H1 (cell line): ENCODE measurements at regions not wholly inside any gene's neighbourhood (a gene's known extent, or its start where the extent isn't known, plus 50 kb on each side); places are given as distances from the start of the nearest gene placed in this dataset.

ENCODE experiments used
- CTCF ChIA-PET: fragments of 300-600 bp; sonication (Branson Sonifier 250); formaldehyde crosslinking; loops from one replicate; lab custom pipeline; 2021; ENCODE audit not compliant: partially characterized antibody; lab: Charles Lee
- POLR2A ChIA-PET: fragments of 300-600 bp; sonication (Branson Sonifier 250); formaldehyde crosslinking; loops from one replicate; lab custom pipeline; 2021; ENCODE audit warnings: inconsistent platforms; ENCODE audit not compliant: partially characterized antibody; lab: Charles Lee
- DNase-seq, 2 experiments: peaks; one replicate each; pipeline versions ENCODE4 v3.0.0 to v3.0.0-alpha.2; 2010 to 2022; ENCODE audit warnings: low spot score in 2 of 2, low read depth in 1 of 2, mixed read lengths in 1 of 2
- FAIRE-seq: peaks from 2 replicates; lab custom pipeline; 2011; peaks lifted over from hg19 to GRCh38; lab: Jason Lieb, UNC
- H2AFZ ChIP-seq: 2 replicates; pipeline ENCODE4 v1.8.1; 2012; ENCODE audit warnings: low read length, inconsistent platforms
- H2AK5ac ChIP-seq: 2 replicates; pipeline ENCODE4 v1.6.1; 2013; ENCODE audit warnings: low read depth, low read length
- H2BK120ac ChIP-seq: replicated peaks from 2 replicates; pipeline ENCODE3; 2013; ENCODE audit warnings: low read depth, low read length, inconsistent platforms
- H2BK12ac ChIP-seq: 2 replicates; pipeline ENCODE4 v1.6.1; 2013; ENCODE audit warnings: low read depth, low read length
- H2BK15ac ChIP-seq: 2 replicates; pipeline ENCODE4 v1.6.1; 2013; ENCODE audit warnings: low read length
- H2BK20ac ChIP-seq: 2 replicates; pipeline ENCODE4 v1.6.1; 2013; ENCODE audit warnings: low read length
- H2BK5ac ChIP-seq: 2 replicates; pipeline ENCODE4 v1.6.1; 2013; ENCODE audit warnings: low read depth, low read length
- H3K14ac ChIP-seq: 2 replicates; pipeline ENCODE4 v1.6.1; 2013; ENCODE audit warnings: inconsistent platforms; ENCODE audit not compliant: insufficient read length
- H3K18ac ChIP-seq: 2 replicates; pipeline ENCODE4 v1.6.1; 2013; ENCODE audit warnings: low read length; ENCODE audit errors: extremely low read depth
- H3K23ac ChIP-seq: 2 replicates; pipeline ENCODE4 v1.6.1; 2013; ENCODE audit warnings: inconsistent platforms; ENCODE audit not compliant: insufficient read length
- H3K23me2 ChIP-seq: 2 replicates; pipeline ENCODE4 v1.6.1; 2013; ENCODE audit warnings: low read depth, low read length
- H3K27ac ChIP-seq: 2 replicates; pipeline ENCODE4 v1.6.1; 2011; ENCODE audit warnings: low read depth, low read length, inconsistent platforms
- H3K27me3 ChIP-seq, 4 experiments: replicated peaks in 1 of 4; 1 replicate in 1 of 4; 2 replicates in 3 of 4; pipeline versions ENCODE4 v1.6.1 to v1.8.1; 2011 to 2013; ENCODE audit warnings: low read length in 3 of 4, mild to moderate bottlenecking in 3 of 4, inconsistent platforms in 2 of 4, mixed read lengths in 2 of 4, moderate library complexity in 1 of 4; ENCODE audit not compliant: control insufficient read depth in 3 of 4, insufficient read depth in 3 of 4; ENCODE audit errors: extremely low read depth in 1 of 4
- H3K36me3 ChIP-seq, 4 experiments: 2 replicates each; pipeline versions ENCODE4 v1.6.1 to v1.8.1; 2011 to 2013; ENCODE audit warnings: mild to moderate bottlenecking in 4 of 4, low read length in 3 of 4, moderate library complexity in 2 of 4, control low read depth in 1 of 4, inconsistent platforms in 1 of 4; ENCODE audit not compliant: insufficient read depth in 4 of 4, control insufficient read depth in 2 of 4
- H3K4ac ChIP-seq: replicated peaks from 2 replicates; pipeline ENCODE3; 2013; ENCODE audit warnings: low read length, low read depth, mixed read lengths, inconsistent platforms; ENCODE audit not compliant: insufficient read length
- H3K4me1 ChIP-seq, 4 experiments: replicated peaks in 1 of 4; 1 replicate in 1 of 4; 2 replicates in 3 of 4; pipeline versions ENCODE4 v1.6.1 to v1.8.1; 2011 to 2013; ENCODE audit warnings: low read length in 3 of 4, inconsistent platforms in 2 of 4, mixed read lengths in 1 of 4; ENCODE audit not compliant: insufficient read depth in 4 of 4, control insufficient read depth in 3 of 4
- H3K4me2 ChIP-seq, 2 experiments: 2 replicates each; pipeline versions ENCODE4 v1.6.1 to v1.8.1; 2011 to 2013; ENCODE audit warnings: low read depth in 2 of 2, low read length in 2 of 2, control low read depth in 1 of 2, inconsistent platforms in 1 of 2, mild to moderate bottlenecking in 1 of 2; ENCODE audit not compliant: insufficient read depth in 1 of 2
- H3K4me3 ChIP-seq, 4 experiments: fragments of 200-600, 300-600 bp in 1 of 4; sonication (generic), shearing (Covaris generic), sonication (Bioruptor Twin) in 1 of 4; 2 replicates each; pipeline versions ENCODE4 v1.5.1 to v1.8.1; 2011 to 2016; ENCODE audit warnings: low read length in 4 of 4, low read depth in 3 of 4, control low read depth in 2 of 4, inconsistent platforms in 2 of 4, mild to moderate bottlenecking in 2 of 4, mixed read lengths in 1 of 4, moderate library complexity in 1 of 4; ENCODE audit not compliant: insufficient read depth in 2 of 4; ENCODE audit errors: extremely low read depth in 1 of 4
- H3K56ac ChIP-seq: replicated peaks from 2 replicates; pipeline ENCODE3; 2013; ENCODE audit warnings: low read depth, mild to moderate bottlenecking, mixed read lengths, low read length, inconsistent platforms; ENCODE audit not compliant: insufficient read length
- H3K79me1 ChIP-seq: 2 replicates; pipeline ENCODE4 v1.6.1; 2013; ENCODE audit warnings: low read depth, low read length, control low read depth
- H3K79me2 ChIP-seq, 2 experiments: 2 replicates each; pipeline versions ENCODE4 v1.6.1 to v1.8.1; 2012 to 2013; ENCODE audit warnings: low read length in 2 of 2, mild to moderate bottlenecking in 2 of 2, inconsistent platforms in 1 of 2; ENCODE audit not compliant: insufficient read depth in 2 of 2, control insufficient read depth in 1 of 2
- H3K9ac ChIP-seq, 4 experiments: replicated peaks in 1 of 4; 1 replicate in 1 of 4; 2 replicates in 3 of 4; pipeline versions ENCODE4 v1.6.1 to v1.8.1; 2011 to 2013; ENCODE audit warnings: low read depth in 3 of 4, low read length in 3 of 4, control low read depth in 2 of 4, mild to moderate bottlenecking in 2 of 4, moderate library complexity in 2 of 4, inconsistent platforms in 1 of 4; ENCODE audit errors: extremely low read depth in 1 of 4
- H3K9me3 ChIP-seq, 2 experiments: 2 replicates each; pipeline versions ENCODE4 v1.6.1 to v1.8.1; 2012 to 2013; ENCODE audit warnings: mild to moderate bottlenecking in 2 of 2, moderate library complexity in 2 of 2, control low read depth in 1 of 2, inconsistent platforms in 1 of 2, low read depth in 1 of 2, low read length in 1 of 2, mixed read lengths in 1 of 2; ENCODE audit not compliant: insufficient read depth in 2 of 2
- H4K20me1 ChIP-seq, 2 experiments: replicated peaks in 1 of 2; 2 replicates each; pipeline versions ENCODE3 to v1.8.1; 2011 to 2013; ENCODE audit warnings: inconsistent platforms in 2 of 2, low read length in 2 of 2, mild to moderate bottlenecking in 1 of 2; ENCODE audit not compliant: insufficient read depth in 2 of 2, control insufficient read depth in 1 of 2
- H4K5ac ChIP-seq: 2 replicates; pipeline ENCODE4 v1.6.1; 2013; ENCODE audit warnings: low read length, low read depth, mixed read lengths, inconsistent platforms; ENCODE audit not compliant: insufficient read length
- H4K8ac ChIP-seq: 2 replicates; pipeline ENCODE4 v1.8.0; 2013; ENCODE audit warnings: mild to moderate bottlenecking, moderate library complexity, low read length, inconsistent platforms; ENCODE audit not compliant: insufficient read depth; ENCODE audit errors: extremely low read depth
- H4K91ac ChIP-seq: replicated peaks from 2 replicates; pipeline ENCODE3; 2013; ENCODE audit warnings: low read length, mixed read lengths, inconsistent platforms; ENCODE audit not compliant: insufficient read length
- CEBPB ChIP-seq: IDR thresholded peaks from 2 replicates; pipeline ENCODE4 v1.6.1; 2012; ENCODE audit warnings: low read depth, low read length
- EP300 ChIP-seq, 2 experiments: IDR thresholded peaks; 1 replicate in 1 of 2; 2 replicates in 1 of 2; pipeline ENCODE4 v1.6.1; 2011 to 2012; ENCODE audit warnings: low read depth in 2 of 2, low read length in 2 of 2, mild to moderate bottlenecking in 2 of 2, borderline replicate concordance in 1 of 2, inconsistent platforms in 1 of 2, moderate library complexity in 1 of 2
- FOSL1 ChIP-seq: IDR thresholded peaks from 2 replicates; pipeline ENCODE4 v1.6.1; 2011; ENCODE audit warnings: mild to moderate bottlenecking, low read depth, low read length, moderate library complexity; ENCODE audit not compliant: insufficient read depth
- GABPA ChIP-seq: IDR thresholded peaks from 2 replicates; pipeline ENCODE4 v1.6.1; 2011; ENCODE audit warnings: mild to moderate bottlenecking, low read length, moderate library complexity, borderline replicate concordance; ENCODE audit not compliant: insufficient read depth
- JUN ChIP-seq: IDR thresholded peaks from 2 replicates; pipeline ENCODE4 v1.6.1; 2011; ENCODE audit warnings: low read depth, mild to moderate bottlenecking, improper control_type of control experiment, low read length
- NANOG ChIP-seq: IDR thresholded peaks from 2 replicates; pipeline ENCODE4 v1.6.1; 2011; ENCODE audit warnings: low read length, low read depth, mild to moderate bottlenecking, inconsistent platforms; ENCODE audit not compliant: insufficient read depth, poor library complexity, severe bottlenecking
- RAD21 ChIP-seq, 2 experiments: IDR thresholded peaks in 1 of 2; conservative IDR thresholded peaks in 1 of 2; 2 replicates each; pipeline ENCODE4 v1.6.1; 2011; ENCODE audit warnings: low read depth in 2 of 2, low read length in 2 of 2, improper control_type of control experiment in 1 of 2, inconsistent platforms in 1 of 2, mild to moderate bottlenecking in 1 of 2, moderate library complexity in 1 of 2
- SAP30 ChIP-seq: fragments of 300-600 bp; sonication (generic); IDR thresholded peaks from 2 replicates; pipeline ENCODE4 v1.7.1; 2012; ENCODE audit warnings: low read length, moderate library complexity, mild to moderate bottlenecking, inconsistent platforms; ENCODE audit not compliant: insufficient read depth, insufficient replicate concordance
- SIX5 ChIP-seq: IDR thresholded peaks from 2 replicates; pipeline ENCODE4 v1.6.1; 2011; ENCODE audit warnings: mild to moderate bottlenecking, low read depth, low read length
- SP1 ChIP-seq: IDR thresholded peaks from 2 replicates; pipeline ENCODE4 v1.6.1; 2011; ENCODE audit warnings: low read depth, low read length
- SP2 ChIP-seq: IDR thresholded peaks from 2 replicates; pipeline ENCODE4 v1.6.1; 2012; ENCODE audit warnings: mild to moderate bottlenecking, low read length, inconsistent platforms
- SP4 ChIP-seq: IDR thresholded peaks from 2 replicates; pipeline ENCODE4 v1.6.1; 2012; ENCODE audit warnings: low read length, inconsistent platforms
- ZNF274 ChIP-seq: IDR thresholded peaks from 2 replicates; pipeline ENCODE4 v1.7.0; 2012; ENCODE audit warnings: low read length, borderline replicate concordance; ENCODE audit errors: extremely low read depth
- WGBS, 2 experiments: shearing (Covaris generic) in 1 of 2; methylation state at CpG; one replicate each; pipeline versions ENCODE4 v1.1.6 to v1.1.7; 2013 to 2015; ENCODE audit warnings: low lambda C conversion rate in 2 of 2, mixed read lengths in 2 of 2, inconsistent platforms in 1 of 2, low coverage in 1 of 2, missing lambda C conversion rate in 1 of 2; ENCODE audit not compliant: insufficient replicate concordance in 2 of 2, insufficient coverage in 1 of 2, insufficient read length in 1 of 2; ENCODE audit errors: extremely low coverage in 1 of 2, missing lambda C conversion rate in 1 of 2; 5-methylcytosine and 5-hydroxymethylcytosine counted together
- TF ChIP-seq, protein P1 (sequence below): IDR thresholded peaks from 2 replicates; pipeline ENCODE4 v1.6.1; 2011; ENCODE audit warnings: low read depth, mild to moderate bottlenecking, low read length; ENCODE audit not compliant: insufficient read depth

DNA sequence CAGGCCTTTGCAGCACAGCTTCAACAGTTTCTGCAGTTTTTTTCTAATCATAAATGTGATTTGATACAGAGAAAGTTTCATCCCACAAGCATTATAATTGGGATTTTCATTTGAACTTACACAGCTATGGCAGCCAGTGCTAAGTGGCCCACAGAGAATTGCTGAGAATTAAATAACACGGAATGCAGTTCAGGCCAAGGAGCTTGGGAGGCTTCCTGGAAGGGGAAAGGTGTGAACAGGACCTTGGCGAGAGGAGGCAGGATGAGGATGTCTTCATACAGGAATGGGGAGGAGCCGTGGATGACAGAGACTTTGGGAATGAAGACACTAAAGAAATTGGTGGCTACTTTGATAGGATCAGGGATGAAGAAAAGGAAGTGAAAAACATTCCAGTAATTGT, 95.3 kb downstream of the ZNF22 start:
- H2BK5ac ChIP-seq = 0 out of 2 replicates have a peak overlapping the region, but pooled peaks have one; percentile 35
- no peaks in the 10 kb centered on the region for H3K79me2 ChIP-seq
- no peaks in the 10 kb centered on the region for H3K23me2 ChIP-seq
- WGBS, 2 experiments = 80% methylated on average over 3 of the region's 3 CpGs; no CpG with 5 or more reads in 1 of the 2 experiments
- H4K8ac ChIP-seq = no peak overlapping the region
- H3K36me3 ChIP-seq = no peaks in the 10 kb centered on the region
- H2BK120ac ChIP-seq = no peak overlapping the region
- no peak overlapping the region for H2BK15ac ChIP-seq
- H4K91ac ChIP-seq = no peak overlapping the region
- no peak overlapping the region for H3K18ac ChIP-seq
- H3K79me1 ChIP-seq = no peaks in the 10 kb centered on the region
- no peak overlapping the region for H3K9ac ChIP-seq
- no peak overlapping the region for H2AK5ac ChIP-seq
- no peak overlapping the region for H3K23ac ChIP-seq
- peaks cover 3 to 12% (median 9%) of the 10 kb centered on the region in 4 experiments; a peak in 6 of 7 replicates for H3K4me1 ChIP-seq
- H4K5ac ChIP-seq = no peak overlapping the region
- no peaks in the 10 kb centered on the region for H3K27me3 ChIP-seq
- no peak for FAIRE-seq
- H2AFZ ChIP-seq = peak overlapping the region; percentile 82; the same call in 1 of the 2 replicates
- no peak overlapping the region for H3K56ac ChIP-seq
- ChIA-PET POLR2A (no interaction called here), CTCF (no interaction called here)
- H3K4me2 ChIP-seq = no peak overlapping the region
- 0 out of 2 replicates have a peak overlapping the region, but pooled peaks have one; percentile 50 for H2BK12ac ChIP-seq
- no peak overlapping the region for H3K27ac ChIP-seq
- H2BK20ac ChIP-seq = no peak overlapping the region
- no peak for DNase-seq
- H4K20me1 ChIP-seq = no peaks in the 10 kb centered on the region
- H3K4ac ChIP-seq = no peak overlapping the region
- H3K4me3 ChIP-seq = no peak overlapping the region; a peak in 1 of 8 replicates
- H3K14ac ChIP-seq = no peak overlapping the region
- H3K9me3 ChIP-seq = no peaks in the 10 kb centered on the region
- TF ChIP-seq CEBPB (no peak), NANOG (no peak), SAP30 (no peak), RAD21 (IDR thresholded peaks at IDR 0.05 in 1 of 2, conservative IDR thresholded peaks at IDR 0.05 in 1 of 2; ENCODE audit: low read depth in 2 of 2, low read length in 2 of 2) (no peak), GABPA (no peak), JUN (no peak), SP2 (no peak), SIX5 (no peak), SP4 (no peak), EP300 (IDR thresholded peaks at IDR 0.05; ENCODE audit: borderline replicate concordance in 1 of 2, low read depth in 2 of 2, low read length in 2 of 2) (no peak), SP1 (no peak), ZNF274 (no peak), FOSL1 (no peak)
- TF ChIP-seq, protein P1, sequence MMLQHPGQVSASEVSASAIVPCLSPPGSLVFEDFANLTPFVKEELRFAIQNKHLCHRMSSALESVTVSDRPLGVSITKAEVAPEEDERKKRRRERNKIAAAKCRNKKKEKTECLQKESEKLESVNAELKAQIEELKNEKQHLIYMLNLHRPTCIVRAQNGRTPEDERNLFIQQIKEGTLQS = no peak
